GM23248 (cell line): ENCODE measurements at regions not wholly inside any gene's neighbourhood (a gene's known extent, or its start where the extent isn't known, plus 50 kb on each side); places are given as distances from the start of the nearest gene placed in this dataset. TPM values are rescaled to one million over a fixed set of nuclear protein-coding genes. Genes with fewer than 3 reads are reported as not detected.

ENCODE experiments used
- DNase-seq: peaks from one replicate; pipeline ENCODE4 v3.0.0-alpha.2; 2015
- H2AFZ ChIP-seq: fragments of 200-600 bp; sonication (generic); 2 replicates; pipeline ENCODE4 v1.6.1; 2016; ENCODE audit warnings: antibody characterized with exemption
- H3F3A ChIP-seq: fragments of 200-600 bp; sonication (generic); 2 replicates; pipeline ENCODE4 v1.6.1; 2016; ENCODE audit warnings: mild to moderate bottlenecking, antibody characterized with exemption, mixed run types; ENCODE audit not compliant: insufficient read depth
- H3K27ac ChIP-seq: fragments of 200-600 bp; sonication (generic); 2 replicates; pipeline ENCODE4 v1.5.1; 2016; ENCODE audit warnings: mild to moderate bottlenecking
- H3K27me3 ChIP-seq: fragments of 200-600 bp; sonication (generic); replicated peaks from 2 replicates; pipeline ENCODE4 v1.6.1; 2016; ENCODE audit warnings: mild to moderate bottlenecking; ENCODE audit not compliant: insufficient read depth
- H3K36me3 ChIP-seq: fragments of 200-600 bp; sonication (generic); 2 replicates; pipeline ENCODE4 v1.6.1; 2016; ENCODE audit warnings: low read depth, mild to moderate bottlenecking
- H3K4me1 ChIP-seq: fragments of 200-600 bp; sonication (generic); 2 replicates; pipeline ENCODE4 v1.6.1; 2016; ENCODE audit warnings: mild to moderate bottlenecking; ENCODE audit not compliant: insufficient read depth
- H3K4me2 ChIP-seq: fragments of 200-600 bp; sonication (generic); one replicate; pipeline ENCODE4 v1.6.1; 2016; ENCODE audit warnings: mild to moderate bottlenecking; ENCODE audit not compliant: unreplicated experiment
- H3K4me3 ChIP-seq: fragments of 200-600 bp; sonication (generic); 2 replicates; pipeline ENCODE4 v1.5.1; 2016; ENCODE audit warnings: mild to moderate bottlenecking
- H3K79me2 ChIP-seq: fragments of 200-600 bp; sonication (generic); 2 replicates; pipeline ENCODE4 v1.6.1; 2016; ENCODE audit warnings: mild to moderate bottlenecking; ENCODE audit not compliant: insufficient read depth
- H3K9ac ChIP-seq: fragments of 200-600 bp; sonication (generic); 2 replicates; pipeline ENCODE4 v1.6.1; 2016; ENCODE audit warnings: mild to moderate bottlenecking
- H3K9me2 ChIP-seq: fragments of 200-600 bp; sonication (generic); 2 replicates; pipeline ENCODE4 v1.6.1; 2016; ENCODE audit warnings: mixed run types, mild to moderate bottlenecking, moderate library complexity; ENCODE audit not compliant: insufficient read depth
- H3K9me3 ChIP-seq: fragments of 200-600 bp; sonication (generic); one replicate; pipeline ENCODE4 v1.6.1; 2017; ENCODE audit warnings: low read depth
- H4K20me1 ChIP-seq: fragments of 200-600 bp; sonication (generic); 2 replicates; pipeline ENCODE4 v1.6.0; 2016; ENCODE audit not compliant: insufficient read depth
- EZH2 ChIP-seq: fragments of 200-600 bp; sonication (generic); IDR thresholded peaks from 2 replicates; pipeline ENCODE4 v1.6.1; 2018; ENCODE audit warnings: antibody characterized with exemption, mild to moderate bottlenecking; ENCODE audit not compliant: insufficient read depth, poor library complexity, severe bottlenecking
- EZH2phosphoT487 ChIP-seq: fragments of 200-600 bp; sonication (generic); IDR thresholded peaks from 2 replicates; pipeline ENCODE4 v1.6.1; 2018; ENCODE audit warnings: antibody characterized with exemption, moderate library complexity, mild to moderate bottlenecking, low read depth; ENCODE audit not compliant: insufficient read depth
- WGBS, 2 experiments: methylation state at CpG; one replicate each; pipeline ENCODE4 v1.1.6; 2015 to 2017; ENCODE audit warnings: low lambda C conversion rate in 2 of 2, low coverage in 1 of 2; ENCODE audit errors: missing lambda C conversion rate in 2 of 2; 5-methylcytosine and 5-hydroxymethylcytosine counted together
- in situ Hi-C: fragments of 300-500 bp; cut with MboI; formaldehyde crosslinking; loops from 2 replicates; pipeline ENCODE4 v1.15.0; 2020
- small RNA-seq: library from RNA; depleted of rRNA; stranded (forward); fragments of <200 nt; gene quantifications from one replicate; pipeline ENCODE3, GENCODE V24; 2014; ENCODE audit warnings: low read depth, low replicate concordance

DNA sequence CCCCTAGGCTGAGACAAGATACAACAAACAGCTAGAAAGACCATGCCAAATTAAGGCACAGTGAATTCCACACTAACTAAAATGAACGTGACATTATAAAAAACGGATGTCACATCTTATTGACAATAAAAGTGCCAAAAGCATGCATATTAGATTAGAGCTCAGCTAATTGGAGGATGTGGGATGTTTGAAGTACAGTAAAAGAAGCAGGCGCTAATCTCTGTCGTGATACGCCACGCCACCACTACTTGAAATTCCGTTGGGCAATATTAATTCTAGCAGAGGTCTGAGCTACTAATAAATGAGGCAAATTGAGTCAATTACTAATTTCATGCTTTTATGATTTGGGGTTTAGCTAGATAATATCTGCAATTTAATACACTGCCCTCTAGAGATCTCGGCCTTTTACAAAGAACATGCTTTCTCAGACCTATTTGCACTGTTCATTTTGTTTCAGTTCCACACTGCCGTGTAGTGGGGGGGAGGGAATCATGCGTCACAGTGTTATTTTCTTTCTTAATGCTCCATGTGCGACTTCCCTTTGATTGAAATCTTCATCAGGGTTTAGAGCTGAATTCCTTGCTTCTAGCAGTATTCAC is 52.9 kb upstream of the ROBO2 start:
- H3K4me1 ChIP-seq: no peaks in the 10 kb centered on the region
- no peaks in the 10 kb centered on the region for H3F3A ChIP-seq
- 78 to 79% methylated on average over 11 of the region's 11 CpGs for WGBS, 2 experiments
- H3K9ac ChIP-seq: no peak overlapping the region
- H2AFZ ChIP-seq: no peak overlapping the region
- no peaks in the 10 kb centered on the region for H3K79me2 ChIP-seq
- no peaks in the 10 kb centered on the region for H3K36me3 ChIP-seq
- no peak overlapping the region for H3K4me2 ChIP-seq
- no peak overlapping the region for H3K27ac ChIP-seq
- H3K27me3 ChIP-seq: 0 out of 2 replicates have a peak, but pooled peaks cover 7% of the 10 kb centered on the region
- H3K9me2 ChIP-seq: no peaks in the 10 kb centered on the region
- DNase-seq: no peak
- no peak for TF ChIP-seq EZH2
- no peak for TF ChIP-seq EZH2phosphoT487
- H3K4me3 ChIP-seq: no peak overlapping the region
- no peaks in the 10 kb centered on the region for H4K20me1 ChIP-seq
- H3K9me3 ChIP-seq: no peaks in the 10 kb centered on the region
- in situ Hi-C loops: no loop called here

Small RNA genes lying in the stretch of these regions (small RNA-seq; reads per million reads assigned to genes)
- gene RF00019: not detected
